IPS-11a (cell line): ENCODE measurements at regions not wholly inside any gene's neighbourhood (a gene's known extent, or its start where the extent isn't known, plus 50 kb on each side); places are given as distances from the start of the nearest gene placed in this dataset.
"Not testable (repeated sequence)": the region's sequence is repeated elsewhere in the genome, so short reads cannot be mapped to it uniquely, and the experiment has no call there.

Experiments
- H3K4me3 ChIP-seq: one replicate; pipeline ENCODE4 v1.5.1; 2013; ENCODE audit warnings: low read depth, low read length, control low read depth

- H3K4me3 ChIP-seq, result no peak overlapping the region
Observed at GRCh38 chr2:878245-878930, 72.3 kb upstream of the SNTG2 start.

- H3K4me3 ChIP-seq, result no peak overlapping the region
Observed at GRCh38 chr2:877747-878146, 72.9 kb upstream of the SNTG2 start.

GRCh38 chr2:875687-876615 lies 74.7 kb upstream of the SNTG2 start:
- no peak overlapping the region for H3K4me3 ChIP-seq

DNA sequence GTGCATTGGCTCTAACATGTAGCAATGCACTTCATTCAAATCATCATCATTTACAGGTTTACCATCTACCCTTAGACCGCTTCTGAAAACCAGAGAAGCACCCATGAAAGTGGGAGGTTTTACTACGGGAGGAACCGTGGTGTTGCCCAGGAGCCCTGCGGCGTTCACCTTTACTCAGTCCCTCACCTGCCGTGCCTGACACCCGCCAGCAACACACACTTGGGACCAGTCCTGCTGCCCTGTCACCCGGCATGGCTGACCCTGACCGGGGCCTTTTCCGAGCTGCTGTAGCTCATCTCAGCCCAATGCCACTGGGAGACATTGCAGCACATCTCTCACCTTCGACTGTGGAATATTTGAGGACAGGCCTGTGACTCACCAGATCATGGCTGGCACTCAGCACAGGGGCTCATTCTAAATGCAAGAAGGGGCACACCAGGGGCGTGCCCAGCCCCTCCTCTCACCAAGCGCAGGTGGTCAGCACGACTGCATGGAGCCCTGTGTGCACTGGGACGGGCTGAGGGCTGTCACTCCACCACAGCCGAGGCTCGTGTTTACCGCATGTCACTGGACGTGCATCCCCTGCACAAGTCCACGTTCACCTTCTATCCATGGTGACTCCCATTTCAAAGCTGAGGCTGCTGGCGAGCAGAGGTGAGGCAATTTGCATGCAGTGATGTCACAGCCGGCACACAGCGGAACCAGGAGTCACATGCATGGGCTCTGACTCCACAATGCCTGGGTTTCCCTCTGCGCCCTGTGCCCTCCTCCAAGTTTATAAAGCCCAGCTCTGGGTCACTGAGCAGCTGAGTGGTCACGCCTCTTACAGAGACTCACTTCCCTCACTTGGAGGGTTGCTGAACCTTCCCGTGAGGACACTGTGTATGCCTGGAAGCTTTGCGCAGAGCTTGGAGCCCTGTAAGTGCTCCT lies 76.7 kb upstream of the SNTG2 start:
- no peak overlapping the region for H3K4me3 ChIP-seq

DNA sequence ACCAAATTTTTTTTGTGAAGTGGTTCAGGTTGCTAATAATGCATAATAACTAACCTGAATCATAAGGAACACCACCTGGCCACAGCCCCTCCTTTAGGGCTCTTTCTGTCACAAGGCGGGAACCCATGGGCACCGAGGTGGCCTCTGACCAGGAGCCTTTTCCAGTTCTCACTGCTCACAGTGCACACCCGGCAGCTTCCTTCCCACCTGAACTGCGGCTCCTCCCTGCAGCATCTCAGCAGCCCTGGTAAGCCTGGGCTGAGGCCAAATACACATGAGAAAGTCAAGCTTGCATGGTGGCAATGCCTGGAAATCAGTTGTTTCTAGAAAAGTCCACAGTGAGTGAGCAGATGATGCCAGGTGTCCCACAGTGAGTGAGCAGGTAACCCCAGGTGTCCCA lies 77.6 kb upstream of the SNTG2 start:
- H3K4me3 ChIP-seq, result no peak overlapping the region

GRCh38 chr2:871926-872680 lies 78.5 kb upstream of the SNTG2 start:
- H3K4me3 ChIP-seq, result no peak overlapping the region

GRCh38 chr2:871175-871727 lies 79.4 kb upstream of the SNTG2 start:
- H3K4me3 ChIP-seq, result no peak overlapping the region

GRCh38 chr2:870426-870825 lies 80.2 kb upstream of the SNTG2 start:
- no peak overlapping the region for H3K4me3 ChIP-seq

DNA sequence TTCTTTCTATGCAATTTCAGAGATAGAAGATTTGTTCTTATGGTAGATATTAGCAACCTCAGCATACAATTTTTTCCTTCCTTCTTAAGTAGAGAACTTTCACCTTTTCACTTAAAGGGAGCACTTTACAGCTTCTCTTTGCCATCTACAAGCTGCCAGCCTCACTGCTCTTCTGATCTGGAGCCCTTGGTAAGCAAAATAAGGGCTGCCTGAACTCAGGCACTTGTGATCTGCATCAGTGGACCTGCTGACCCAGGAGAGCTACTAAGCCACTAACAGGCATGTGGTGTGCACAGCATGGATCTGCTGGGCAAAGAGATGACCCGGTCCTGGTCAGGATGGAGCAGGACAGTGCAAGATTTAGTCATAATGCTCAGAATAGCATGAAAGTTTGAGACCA lies 80.8 kb upstream of the SNTG2 start:
- H3K4me3 ChIP-seq, result no peak overlapping the region

DNA sequence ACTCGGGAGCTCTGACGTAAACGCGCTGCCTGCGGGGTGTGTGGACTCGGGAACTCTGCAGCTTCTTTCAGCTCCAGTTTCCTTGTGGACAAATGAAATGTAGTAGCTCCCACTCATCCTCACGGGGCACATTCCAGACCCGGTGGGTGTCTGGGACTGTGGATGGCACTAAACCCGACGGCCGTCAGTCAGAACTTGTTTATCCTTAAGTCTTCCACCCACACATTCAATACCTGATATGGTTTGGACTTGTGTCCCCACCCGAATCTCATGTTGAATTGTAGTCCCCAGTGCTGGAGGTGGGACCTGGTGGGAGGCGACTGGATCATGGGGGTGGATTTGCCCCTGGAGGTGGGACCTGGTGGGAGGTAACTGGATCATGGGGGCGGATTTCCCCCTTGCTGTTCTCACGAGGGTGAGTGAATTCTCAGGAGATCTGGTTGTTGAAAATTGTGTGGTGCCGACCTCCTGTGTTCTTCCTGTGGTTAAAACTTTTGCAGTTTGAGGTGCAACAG lies 81.2 kb upstream of the SNTG2 start:
- no peak overlapping the region for H3K4me3 ChIP-seq

GRCh38 chr2:868857-869256 lies 81.8 kb upstream of the SNTG2 start:
- not testable (repeated sequence) for H3K4me3 ChIP-seq

GRCh38 chr2:867296-867695 lies 83.4 kb upstream of the SNTG2 start:
- no peak overlapping the region for H3K4me3 ChIP-seq

DNA sequence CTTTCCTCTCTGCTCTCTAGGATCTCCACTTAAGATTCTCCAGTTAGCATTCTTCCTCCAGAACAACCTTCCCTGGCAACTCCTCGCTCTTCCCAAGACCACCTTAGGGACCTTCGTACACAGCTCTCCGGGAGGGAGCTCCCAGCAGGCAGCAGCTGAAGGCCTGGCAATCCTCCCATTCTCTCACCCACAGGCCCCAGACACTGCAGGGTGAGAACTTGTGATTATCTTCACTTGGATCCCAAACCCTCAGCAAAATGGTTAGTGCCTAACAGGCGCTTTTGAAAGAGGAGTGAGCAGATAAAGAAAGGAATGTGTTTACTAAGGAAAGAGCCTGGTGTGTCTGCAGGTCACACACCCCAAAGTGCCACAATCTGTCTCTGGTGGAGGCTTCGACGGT lies 83.8 kb upstream of the SNTG2 start:
- H3K4me3 ChIP-seq, result no peak overlapping the region

DNA sequence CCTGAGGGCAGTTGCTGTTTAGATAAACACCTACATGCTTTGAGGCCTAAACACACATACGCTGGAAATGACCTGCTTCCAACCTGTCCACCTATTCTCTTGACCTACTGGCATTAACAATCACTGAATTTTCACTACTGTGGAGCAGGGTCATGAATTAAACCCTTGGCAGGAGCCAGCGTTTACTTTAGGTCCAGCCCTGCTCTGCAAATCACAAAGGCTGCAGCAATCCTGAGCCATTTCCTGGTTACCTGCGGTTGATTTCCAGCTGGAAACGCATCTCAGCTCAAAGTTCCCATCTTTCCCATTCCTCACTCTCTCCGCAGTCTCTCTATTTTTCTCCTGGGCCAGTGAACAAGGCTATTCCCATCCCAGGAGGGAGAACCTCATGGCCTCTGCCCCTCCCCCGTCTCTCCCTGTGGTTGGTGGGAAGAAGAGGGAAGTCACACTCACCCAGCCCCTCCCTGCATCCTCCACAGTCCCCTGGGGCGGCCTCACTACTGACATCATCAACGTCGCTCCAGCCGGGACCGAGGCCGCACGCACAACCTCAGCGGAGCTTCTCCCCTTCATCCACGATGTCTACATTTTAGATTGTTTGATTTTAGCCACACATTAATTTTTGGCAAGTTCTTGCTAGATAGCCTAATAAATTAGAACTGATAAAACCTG lies 84.5 kb upstream of the SNTG2 start:
- H3K4me3 ChIP-seq, result no peak overlapping the region

GRCh38 chr2:864501-865106 lies 86.0 kb upstream of the SNTG2 start:
- H3K4me3 ChIP-seq, result no peak overlapping the region

- H3K4me3 ChIP-seq, result no peak overlapping the region
Observed at GRCh38 chr2:863732-864450, 86.8 kb upstream of the SNTG2 start.

DNA sequence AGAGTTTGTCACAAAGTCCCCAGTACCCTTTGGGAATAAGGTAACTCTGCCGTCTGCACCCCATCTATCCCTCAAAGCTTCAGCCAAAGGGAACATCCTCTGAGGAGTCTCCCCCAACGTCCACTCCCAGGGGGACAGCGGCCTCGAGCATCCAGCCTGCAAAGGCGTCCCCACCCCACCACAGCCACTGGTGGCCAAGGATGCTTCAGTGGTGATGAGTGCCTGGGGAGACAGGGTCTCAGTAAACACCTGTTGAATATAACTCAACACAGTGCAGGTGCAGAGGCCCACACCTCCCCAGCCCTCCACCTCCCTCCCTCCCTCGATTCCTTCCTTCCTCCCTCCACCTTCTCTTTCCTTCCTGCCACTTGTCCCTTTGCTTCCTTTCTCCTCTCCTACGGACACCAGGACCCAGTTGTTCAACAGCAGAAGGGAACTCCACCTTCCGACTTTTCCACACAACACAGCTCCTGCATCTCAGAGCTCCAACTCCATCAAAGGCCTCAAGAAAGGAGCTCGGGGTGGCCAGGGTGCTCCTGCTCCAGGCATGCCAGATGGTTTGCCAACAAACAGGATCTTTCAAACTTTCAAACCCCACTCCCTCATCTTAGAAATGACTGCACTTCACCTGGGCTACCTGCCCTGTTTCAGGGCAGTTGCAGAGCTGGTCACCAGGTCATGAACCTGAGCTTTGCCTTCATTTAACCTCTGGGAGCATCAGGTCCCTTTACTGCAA lies 87.8 kb upstream of the SNTG2 start:
- no peak overlapping the region for H3K4me3 ChIP-seq

DNA sequence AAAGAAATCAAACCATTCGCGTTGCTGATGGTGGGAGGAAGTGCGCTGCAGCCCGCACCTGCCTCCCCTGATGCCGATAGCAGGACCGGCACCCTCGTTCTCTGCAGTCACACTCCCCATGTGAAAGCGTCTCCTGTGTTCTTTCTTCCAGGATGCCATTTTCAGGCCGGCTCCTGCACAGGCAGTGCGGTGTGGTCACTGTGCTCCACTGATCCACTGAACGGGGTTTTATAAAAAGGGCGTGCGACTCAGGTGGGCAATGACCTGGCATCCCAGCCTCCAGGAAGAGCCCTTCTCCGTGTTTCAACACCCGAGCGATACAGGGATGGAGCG lies 88.3 kb upstream of the SNTG2 start:
- H3K4me3 ChIP-seq, result no peak overlapping the region
